Limb (tissue), 2 donors: ENCODE measurements at regions not wholly inside any gene's neighbourhood (a gene's known extent, or its start where the extent isn't known, plus 50 kb on each side); places are given as distances from the start of the nearest gene placed in this dataset.
"Not testable (repeated sequence)": the region's sequence is repeated elsewhere in the genome, so short reads cannot be mapped to it uniquely, and the experiment has no call there.

Experiments used
- DNase-seq, 2 donors: peaks; one replicate each; pipeline ENCODE4 v3.0.0-alpha.2; 2016; ENCODE audit errors: extremely low spot score in 2 of 2

- no peak for DNase-seq
Measured at GRCh38 chr7:20520530-20520929, 94.9 kb upstream of the ABCB5 start.

DNA sequence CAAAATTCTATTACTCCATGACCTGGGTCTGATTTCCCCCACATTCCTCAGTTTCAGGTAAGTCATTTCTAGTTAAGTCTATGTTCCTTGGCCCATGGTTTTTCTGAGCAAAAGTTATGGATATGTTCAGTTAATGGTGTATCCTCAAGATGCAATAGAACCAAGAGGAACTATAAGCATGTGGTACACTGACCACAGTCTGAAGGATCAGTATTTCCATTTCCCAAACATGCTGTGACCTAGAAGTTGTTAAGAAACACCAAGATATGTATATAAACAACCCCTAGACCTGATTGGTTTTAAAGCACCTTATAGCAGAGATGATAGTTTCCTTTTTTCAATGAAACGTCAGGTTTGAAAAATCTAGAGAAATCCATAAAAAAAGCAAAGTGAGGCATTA is 94.2 kb upstream of the ABCB5 start:
- DNase-seq = no peak

DNA sequence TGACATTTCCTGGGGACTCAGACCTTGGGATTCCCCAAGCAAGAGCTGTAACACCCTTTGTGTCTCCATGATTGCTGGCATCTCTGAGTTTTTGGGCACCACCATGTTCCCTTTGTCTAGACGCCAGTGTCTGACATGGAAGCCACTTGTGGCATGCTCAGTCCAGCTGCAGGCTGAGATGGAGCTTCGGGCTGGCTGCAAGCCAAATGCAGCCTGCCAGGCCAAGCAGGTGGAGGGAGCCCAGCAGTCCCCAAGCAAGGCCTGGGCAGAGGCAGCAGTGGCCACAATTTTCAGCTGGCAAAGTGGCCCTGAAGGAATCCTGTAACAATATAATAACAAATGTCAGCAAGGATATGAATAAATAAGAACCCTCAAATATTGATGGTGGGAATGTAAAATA is 86.2 kb upstream of the ABCB5 start:
- no peak for DNase-seq

- DNase-seq = no peak
Measured at GRCh38 chr7:20532890-20533289, 82.6 kb upstream of the ABCB5 start.

GRCh38 chr7:20534543-20534942 is 80.9 kb upstream of the ABCB5 start:
- DNase-seq = no peak

DNA sequence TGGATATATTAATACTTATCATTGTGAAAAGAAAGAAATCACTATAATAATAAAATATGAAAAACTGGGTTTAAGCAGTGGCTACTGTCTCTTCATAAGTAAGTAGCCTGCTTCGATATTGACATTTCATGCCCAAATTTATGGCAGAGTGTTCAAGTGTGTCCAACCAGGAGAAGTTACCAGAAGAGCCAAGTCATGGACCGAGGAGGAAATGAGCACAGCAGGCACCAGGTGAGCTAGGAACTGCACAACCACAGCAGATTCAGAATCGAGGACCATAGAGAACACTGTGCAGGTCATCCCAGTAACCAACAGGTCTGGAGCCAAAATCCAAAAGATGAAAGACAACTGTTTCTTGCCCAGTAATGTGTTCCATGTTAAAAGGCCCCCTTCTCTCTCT is 79.9 kb upstream of the ABCB5 start:
- no peak for DNase-seq

- no peak for DNase-seq
Measured at GRCh38 chr7:20539201-20539600, 76.3 kb upstream of the ABCB5 start.

DNA sequence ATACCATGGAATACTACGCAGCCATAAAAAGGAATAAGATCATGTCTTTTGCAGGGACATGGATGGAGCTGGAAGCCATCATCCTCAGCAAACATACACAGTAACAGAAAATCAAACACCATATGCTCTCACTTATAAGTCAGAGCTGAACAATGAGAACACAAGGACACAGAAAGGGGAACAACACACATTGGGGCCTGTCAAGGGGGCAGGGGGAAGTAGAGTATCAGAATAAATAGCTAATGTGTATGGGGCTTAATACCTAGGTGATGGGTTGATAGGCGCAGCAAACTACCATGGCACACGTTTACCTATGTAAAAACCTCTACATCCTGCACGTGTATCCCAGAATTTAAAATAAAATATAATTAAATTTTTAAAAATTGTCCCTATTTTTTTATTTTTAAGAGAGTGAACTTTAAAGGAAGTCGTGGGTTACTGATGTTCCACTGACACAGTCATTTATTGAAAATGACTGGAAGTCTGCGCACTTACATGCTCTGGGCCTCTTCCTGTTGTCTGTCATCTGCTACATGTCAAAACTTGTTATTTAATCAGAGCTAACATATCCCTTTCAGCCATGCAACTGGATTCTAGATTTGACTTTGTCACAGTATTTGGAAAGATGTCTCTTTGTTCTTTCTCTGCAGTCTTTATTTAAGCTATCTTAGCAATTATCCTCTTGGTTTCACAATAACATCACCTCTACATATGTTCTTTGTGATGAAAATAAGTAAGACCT is 73.7 kb upstream of the ABCB5 start:
- no peak for DNase-seq

DNA sequence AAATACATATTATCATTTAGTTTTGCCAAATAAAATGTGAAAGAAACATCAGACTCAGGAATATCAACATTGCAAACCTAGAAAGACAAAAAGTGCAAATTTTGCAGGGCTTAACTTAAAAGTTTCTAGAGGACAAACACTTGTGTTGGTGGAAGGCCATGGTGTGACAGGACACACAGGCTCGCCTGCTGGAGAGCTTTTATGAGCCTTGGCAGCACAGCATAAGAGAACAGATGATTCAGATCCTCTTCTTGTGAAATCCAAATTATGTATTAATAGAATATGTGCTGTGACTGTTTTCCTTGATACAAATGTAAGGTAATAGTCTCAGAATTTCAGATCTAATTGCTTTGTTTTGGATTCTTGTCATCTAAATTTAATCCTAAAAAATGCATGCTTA is 72.9 kb upstream of the ABCB5 start:
- DNase-seq = no peak

- no peak for DNase-seq
Measured at GRCh38 chr7:20543500-20543899, 72.0 kb upstream of the ABCB5 start.

DNA sequence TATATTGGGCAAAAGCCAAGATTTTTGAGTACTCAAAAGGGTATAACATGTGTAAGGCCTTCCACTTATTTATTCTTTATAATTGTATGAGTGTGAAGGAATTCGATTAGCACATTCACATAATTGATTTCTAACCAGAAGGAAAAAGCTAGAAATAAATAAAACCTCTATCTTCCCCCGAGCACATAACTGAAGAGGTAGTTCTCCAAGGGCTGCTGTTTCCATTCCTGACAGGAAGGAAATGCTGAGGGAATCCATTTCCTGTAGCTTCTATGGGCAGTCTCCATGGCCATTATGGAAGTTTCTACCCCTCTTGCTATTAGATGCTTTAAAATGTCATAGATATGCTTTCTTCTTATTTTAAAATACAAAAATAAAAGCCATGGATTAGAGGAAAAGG is 70.5 kb upstream of the ABCB5 start:
- DNase-seq = no peak

DNA sequence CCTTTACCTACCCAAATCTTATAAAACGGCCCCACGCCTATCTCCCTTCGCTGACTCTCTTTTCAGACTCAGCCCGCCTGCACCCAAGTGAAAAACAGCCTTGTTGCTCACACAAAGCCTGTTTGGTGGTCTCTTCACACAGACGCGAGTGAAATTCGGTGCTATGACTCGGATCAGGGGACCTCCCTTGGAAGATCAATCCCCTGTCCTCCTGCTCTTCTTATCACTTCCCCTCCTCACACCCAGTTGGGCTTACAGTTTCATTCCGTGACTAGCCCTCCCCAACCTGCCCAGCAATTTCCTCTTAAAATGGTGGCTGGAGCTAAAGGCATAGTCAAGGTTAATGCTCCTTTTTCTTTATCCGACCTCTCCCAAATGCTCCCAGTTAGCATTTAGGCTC is 68.5 kb upstream of the ABCB5 start:
- not testable (repeated sequence) for DNase-seq

GRCh38 chr7:20554072-20554471 is 61.4 kb upstream of the ABCB5 start:
- no peak for DNase-seq

DNA sequence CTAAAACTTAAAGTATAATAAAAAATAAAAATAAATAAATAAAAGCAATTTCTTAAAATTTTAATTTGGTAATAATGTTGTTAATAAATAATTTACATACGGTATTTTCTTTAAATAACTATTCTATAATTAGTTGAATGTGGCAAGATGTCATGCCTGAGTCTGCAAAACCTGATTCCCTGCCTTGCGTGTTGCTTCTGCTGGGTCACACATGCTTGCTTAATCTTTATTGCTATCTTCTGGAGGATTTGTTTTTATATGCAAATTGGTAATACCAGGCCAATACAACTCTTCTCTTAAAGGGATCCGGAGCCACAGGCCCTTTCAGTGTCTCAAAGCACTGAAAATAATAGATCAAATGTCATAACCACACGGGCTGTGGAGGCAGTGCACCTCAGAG is 59.4 kb upstream of the ABCB5 start:
- no peak for DNase-seq

DNA sequence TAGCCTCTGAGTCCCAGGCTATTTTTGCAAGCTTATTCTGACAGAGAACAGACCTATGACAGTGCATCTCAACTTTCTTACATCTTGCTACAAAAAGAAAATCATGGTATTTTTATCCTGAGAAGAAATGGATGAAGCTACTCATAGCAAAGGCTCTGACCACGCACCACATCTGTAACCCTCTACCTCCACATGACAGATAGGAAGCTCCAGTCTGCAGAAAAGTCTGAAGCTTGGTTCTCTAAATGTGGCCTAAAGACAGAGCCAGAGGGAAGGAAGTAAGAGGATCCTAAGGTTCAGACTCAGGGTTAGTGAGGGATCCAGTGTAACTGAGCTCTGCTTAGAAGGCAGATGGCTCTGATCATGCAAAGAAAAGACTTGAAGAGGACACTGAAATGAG is 58.4 kb upstream of the ABCB5 start:
- no peak for DNase-seq

DNA sequence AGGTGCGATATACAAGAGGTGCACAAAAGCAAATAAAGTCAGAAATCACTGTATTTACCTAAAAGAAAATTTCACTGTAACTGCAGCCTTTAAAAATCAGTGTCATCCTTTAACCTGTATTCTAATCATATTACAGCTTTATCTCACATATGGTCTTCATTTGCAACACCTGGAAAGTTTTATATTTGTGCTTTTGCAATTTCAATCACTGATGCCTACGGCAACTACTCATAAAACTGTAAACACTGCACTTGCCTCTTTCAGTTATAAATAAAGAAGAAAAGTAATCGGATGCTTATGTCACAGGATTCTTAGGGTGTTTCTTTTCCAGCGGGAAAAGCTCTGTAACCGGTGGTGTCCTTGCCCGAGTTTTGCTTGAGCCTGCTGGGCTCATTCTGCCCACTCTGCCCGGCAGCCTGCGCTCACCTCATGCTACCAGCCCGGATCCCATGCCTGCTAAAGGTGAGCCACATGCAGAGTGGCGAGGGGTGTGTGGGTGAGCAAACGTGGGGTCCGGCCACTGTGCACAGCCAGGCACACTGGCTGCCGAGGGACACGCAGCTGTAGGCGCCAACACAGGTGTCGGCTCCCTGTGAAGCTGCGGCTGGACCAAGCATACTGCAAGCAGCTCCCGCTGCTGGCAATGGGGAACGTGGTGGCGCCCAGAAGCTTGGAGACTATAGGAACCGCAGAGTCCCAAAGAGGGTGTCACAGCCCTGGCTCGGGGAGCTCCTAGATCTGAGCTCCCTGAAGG is 56.3 kb upstream of the ABCB5 start:
- DNase-seq = no peak

- DNase-seq = no peak
Measured at GRCh38 chr7:20559883-20560282, 55.6 kb upstream of the ABCB5 start.

GRCh38 chr7:20560325-20561180 is 54.9 kb upstream of the ABCB5 start:
- no peak for DNase-seq

GRCh38 chr7:20561466-20561865 is 54.0 kb upstream of the ABCB5 start:
- DNase-seq = no peak

- no peak for DNase-seq
Measured at GRCh38 chr7:20561908-20562307, 53.6 kb upstream of the ABCB5 start.

DNA sequence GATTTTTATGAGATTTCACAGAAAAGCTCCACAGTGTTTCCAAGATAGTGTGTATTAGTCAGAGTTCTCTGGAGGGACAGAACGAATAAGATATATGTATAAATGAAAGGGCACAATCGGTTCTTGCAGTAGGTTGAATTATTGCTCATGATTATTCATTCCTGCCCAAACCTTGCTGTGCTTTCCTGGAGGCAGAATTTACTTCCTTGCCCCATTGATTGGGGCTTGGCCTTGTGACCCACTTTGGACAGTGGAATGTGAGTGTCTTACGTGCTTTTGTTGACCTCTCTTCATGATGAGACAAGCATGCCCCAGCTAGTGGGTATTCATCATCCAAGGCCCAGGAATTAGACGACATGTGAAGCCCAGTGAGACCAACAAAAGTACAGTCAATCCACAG is 53.0 kb upstream of the ABCB5 start:
- DNase-seq = no peak
